Stromal cell of bone marrow (primary cell): ENCODE measurements at regions not wholly inside any gene's neighbourhood (a gene's known extent, or its start where the extent isn't known, plus 50 kb on each side); places are given as distances from the start of the nearest gene placed in this dataset.

Experiments used
- DNase-seq: peaks from one replicate; pipeline ENCODE4 v3.0.0-alpha.2; 2012; ENCODE audit warnings: low read depth

DNA sequence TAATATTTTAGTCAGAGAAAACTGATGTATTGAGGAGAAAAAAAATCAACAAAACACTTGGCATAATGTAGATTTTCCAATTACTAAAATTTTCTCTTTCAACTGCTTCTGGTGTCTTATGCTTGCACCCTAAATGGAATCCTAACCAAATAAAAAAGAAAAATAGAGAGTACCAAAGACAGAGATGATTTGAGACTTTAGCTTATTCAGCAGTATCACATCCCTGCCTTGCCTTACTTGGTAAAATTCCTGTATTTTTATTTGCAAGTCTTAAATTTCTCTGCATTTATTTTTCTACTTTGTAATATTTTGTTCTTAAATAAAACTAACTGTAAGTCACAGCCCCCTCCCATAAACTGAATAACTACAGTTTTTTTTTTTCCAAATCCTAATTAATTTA lies 950.5 kb upstream of the INTU start:
- no peak for DNase-seq

DNA sequence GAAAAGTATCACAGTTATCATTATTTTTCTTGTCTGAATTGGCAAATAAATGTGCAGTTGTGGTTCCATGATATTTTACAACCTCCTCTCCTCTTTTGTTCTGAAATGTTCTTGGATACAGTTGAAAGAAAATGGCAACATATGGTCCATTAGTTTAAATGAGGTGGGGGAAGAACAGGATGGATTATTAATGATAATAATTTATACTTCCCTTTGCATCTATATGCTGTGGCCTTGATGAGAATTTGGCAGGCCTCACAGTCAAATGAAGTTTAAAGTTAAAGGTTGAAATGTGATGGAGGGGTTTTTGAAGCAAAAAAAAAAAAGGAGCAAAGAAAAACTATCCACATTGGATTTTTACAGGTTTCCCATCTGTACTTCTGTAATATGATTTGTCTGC lies 946.3 kb upstream of the INTU start:
- DNase-seq = no peak

DNA sequence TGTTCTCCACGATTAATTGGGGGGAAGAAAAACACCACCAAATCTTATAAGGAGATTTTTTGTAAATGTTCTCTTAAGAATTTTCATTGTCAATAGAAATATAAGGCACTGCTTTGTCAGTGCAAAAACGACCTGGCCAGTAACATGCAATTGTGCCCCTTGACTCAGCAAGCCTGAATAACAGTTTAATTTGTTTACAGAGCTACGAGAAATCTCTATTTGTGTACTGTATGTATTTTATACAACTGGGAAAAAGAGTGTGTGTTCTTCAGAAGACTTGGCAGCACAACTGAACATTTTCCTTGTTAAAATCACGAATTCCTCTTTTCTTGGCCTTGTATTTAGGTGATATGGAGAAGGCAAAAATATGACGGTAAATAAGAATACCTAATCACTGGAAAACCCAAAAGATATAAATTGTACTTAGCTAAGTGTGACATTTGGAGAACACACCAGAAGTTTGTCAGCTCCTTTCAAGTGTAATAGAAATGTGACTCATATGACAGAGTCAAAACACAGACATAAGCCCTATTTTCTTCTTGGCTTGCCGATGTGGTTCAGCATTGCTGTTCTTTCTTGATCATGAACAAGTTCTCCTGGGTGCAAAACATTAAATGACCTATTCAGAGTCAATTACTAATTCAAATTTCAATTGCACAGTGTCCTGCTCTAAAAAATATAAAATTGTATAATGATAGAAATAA lies 945.0 kb upstream of the INTU start:
- DNase-seq = no peak

- DNase-seq = no peak
Observed at GRCh38 chr4:126691797-126692196, 941.0 kb upstream of the INTU start.

DNA sequence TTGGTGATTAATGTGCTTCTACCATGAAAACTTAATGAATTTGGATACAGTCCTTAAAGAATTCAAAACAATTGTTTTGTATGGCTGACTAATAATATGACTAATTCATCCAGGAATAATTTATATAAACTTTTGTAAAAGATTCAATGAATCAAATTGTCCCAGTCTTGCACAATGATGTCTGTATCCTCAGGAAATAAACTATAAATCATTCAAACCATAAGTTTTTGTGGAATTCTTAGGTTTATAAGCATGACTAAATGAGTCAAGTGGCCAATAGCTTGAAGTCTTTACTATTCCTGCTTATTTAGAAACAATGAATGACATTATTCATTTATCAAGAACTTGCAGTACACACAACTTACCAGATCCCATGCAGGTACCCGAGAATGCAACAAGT lies 935.0 kb upstream of the INTU start:
- DNase-seq = peak; percentile 49

GRCh38 chr4:126698224-126698623 lies 934.5 kb upstream of the INTU start:
- no peak for DNase-seq

DNA sequence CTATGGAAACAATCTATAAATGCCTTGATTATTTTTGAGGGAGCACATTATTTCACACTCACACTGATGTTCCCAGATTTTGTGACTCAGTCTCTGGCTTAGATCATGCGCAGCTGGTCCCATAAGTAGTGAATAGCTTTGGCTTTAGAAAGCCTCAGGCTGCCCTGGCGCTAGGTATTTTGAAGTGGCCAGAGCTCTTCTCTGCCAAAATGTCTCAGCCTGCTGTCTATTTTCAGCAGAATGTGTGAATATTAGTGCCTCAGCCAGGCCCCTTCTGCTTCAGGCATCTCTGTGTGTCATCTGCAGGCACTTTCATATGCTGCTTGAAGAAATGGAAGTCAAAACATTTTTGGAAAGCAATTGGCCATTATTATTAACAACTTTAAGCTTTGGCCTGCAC lies 931.0 kb upstream of the INTU start:
- peak; percentile 44 for DNase-seq

- DNase-seq = no peak
Observed at GRCh38 chr4:126702747-126703146, 930.0 kb upstream of the INTU start.

DNA sequence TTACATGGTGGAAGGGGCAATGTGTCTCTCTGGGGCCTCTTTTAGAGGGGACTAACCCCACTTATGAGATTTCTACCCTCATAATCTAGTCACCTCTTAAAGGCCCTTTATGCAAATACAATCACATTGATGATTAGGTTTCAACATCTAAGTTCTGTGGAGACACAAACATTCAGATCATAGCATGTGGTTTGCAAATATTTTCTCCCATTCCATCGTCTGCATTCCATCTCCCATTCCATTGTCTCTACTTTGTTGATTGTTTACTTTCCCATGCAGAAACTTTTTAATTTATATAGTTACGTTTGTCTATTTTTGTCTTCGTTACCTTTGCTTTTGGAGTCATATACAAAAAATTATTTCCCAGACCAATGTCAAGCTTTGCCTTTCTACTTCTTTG lies 927.5 kb upstream of the INTU start:
- DNase-seq = no peak

- DNase-seq = no peak
Observed at GRCh38 chr4:126708716-126709115, 924.0 kb upstream of the INTU start.

DNA sequence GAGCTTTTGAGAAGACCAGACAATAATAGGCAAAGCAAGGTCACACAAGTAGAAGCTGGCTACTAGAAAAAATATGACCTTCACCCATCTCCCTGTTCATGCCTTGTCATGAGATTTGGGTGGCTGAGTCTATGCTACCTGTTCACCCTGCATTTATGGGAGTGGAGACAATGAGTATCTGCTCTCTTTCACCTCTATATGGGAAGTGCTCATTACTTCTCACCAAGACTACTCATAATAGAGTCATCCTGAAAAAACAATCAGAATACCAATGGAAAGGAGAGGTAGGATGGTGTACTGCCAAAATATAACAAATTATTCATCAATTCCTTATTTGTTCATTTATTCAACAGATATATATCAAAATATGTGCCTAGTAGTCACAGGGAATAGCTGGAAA lies 921.8 kb upstream of the INTU start:
- DNase-seq = no peak

DNA sequence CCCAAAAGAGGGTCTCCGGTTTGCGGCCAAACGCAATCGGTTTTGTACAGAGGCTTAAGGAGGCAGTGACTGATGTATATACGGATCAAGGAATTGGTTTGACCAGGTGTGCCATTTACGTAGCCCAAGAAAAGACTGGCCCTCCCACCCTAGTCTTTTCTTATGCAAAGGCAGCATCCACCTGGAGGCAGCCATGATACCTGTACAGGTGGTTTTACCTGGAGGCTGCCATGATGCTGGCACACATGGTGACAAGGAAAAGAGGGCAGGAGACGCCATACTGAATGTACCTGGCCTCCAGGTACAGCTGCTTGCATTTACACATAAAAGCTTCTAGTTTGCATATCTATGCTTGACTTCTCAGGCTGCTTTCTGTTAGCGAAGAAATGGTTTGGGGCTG lies 917.7 kb upstream of the INTU start:
- DNase-seq = no peak

GRCh38 chr4:126715681-126716080 lies 917.1 kb upstream of the INTU start:
- DNase-seq = no peak

DNA sequence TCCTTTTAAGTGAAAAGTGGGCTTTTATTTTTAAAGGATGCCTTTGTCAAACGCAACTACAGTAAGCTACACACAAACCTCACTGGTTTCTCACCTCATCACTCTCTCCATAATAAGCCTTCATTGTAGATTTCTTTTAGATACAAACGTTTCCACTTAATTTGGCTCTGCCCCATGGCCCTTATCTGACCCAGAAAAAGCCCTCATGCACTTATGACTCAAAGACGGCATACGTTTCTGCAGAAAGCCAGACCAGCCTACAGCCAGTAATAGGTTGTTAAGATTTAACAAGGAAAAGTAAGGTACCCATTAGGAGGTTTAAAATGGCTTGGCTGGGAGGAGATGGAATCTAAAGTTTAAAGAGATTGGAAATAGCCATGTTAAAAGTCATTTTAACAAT lies 914.6 kb upstream of the INTU start:
- DNase-seq = no peak

DNA sequence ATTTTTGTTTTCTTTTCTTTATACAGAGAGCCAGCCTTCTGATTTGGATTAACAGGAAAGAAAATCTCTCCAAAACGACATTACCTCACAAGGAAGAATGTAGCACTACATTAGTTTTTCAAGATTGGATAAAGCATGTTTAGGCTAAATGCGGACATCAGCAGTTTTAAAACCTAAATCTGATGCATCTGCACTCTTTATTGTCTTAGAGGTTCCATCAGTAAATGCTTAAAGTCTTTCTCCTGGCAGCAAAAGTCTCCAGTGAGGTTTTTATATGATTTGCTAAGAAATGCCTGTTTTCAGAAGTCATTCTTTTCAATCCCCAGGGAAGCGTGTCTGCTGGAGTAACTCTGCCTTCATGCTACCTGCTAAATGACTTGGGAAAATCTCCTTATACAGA lies 912.9 kb upstream of the INTU start:
- no peak for DNase-seq

DNA sequence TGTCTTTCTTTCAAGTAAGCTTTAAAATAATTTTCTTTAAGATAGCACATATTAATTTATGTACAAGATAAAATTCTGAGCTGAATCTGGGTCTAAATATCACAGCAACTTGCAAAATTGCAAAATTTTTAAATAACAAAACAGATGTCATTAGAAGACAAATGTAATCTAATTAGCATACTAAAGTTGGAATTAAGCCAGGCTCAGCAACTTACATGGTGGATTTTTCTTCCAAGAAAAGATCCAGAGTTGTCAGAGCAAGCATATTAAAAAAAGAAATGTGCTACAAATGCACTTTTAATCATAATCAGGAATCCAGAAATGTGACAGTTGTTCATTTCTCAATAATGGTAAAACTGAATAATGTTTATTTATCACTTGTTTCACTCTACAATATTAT lies 906.9 kb upstream of the INTU start:
- DNase-seq = no peak

DNA sequence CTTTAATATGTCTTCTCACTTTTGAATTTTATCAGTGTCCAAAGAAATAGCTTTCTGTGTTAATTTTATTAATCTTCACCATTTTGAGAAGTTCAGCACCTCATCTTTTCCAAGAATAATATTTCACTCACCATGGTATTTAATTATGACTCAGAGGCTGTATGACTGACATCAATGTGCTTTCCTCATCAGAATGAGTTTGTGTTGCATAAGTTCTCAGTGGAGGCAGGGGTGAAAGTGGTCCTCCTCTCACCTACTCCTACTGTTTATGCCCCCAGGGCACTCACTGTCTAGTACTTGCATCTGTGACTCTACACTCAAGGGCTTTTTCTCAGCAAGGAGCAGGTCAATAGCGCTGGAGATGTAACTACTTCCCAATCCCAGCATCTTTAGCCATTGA lies 905.3 kb upstream of the INTU start:
- peak; percentile 63 for DNase-seq

- no peak for DNase-seq
Observed at GRCh38 chr4:126731062-126731461, 901.7 kb upstream of the INTU start.

- DNase-seq = no peak
Observed at GRCh38 chr4:126733301-126733700, 899.5 kb upstream of the INTU start.

GRCh38 chr4:126734465-126734864 lies 898.3 kb upstream of the INTU start:
- DNase-seq = no peak

GRCh38 chr4:126735294-126736132 lies 897.2 kb upstream of the INTU start:
- no peak for DNase-seq

DNA sequence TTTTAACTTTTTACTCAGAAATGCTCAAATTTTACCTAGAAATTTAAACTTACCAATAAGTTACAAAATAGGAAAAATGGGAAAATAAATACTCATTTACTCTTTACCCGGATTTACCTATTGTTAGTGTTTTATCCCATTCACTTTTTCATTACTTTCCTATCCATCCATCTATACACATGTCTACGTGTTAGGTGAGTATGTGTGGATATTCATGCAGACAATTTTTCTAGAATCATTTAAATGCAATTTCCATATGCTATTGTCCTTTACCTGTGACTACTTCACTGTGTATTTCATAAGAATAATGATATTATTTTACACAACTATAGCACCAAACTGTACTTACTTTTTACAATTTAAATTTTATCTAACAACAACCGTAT lies 896.6 kb upstream of the INTU start:
- no peak for DNase-seq

DNA sequence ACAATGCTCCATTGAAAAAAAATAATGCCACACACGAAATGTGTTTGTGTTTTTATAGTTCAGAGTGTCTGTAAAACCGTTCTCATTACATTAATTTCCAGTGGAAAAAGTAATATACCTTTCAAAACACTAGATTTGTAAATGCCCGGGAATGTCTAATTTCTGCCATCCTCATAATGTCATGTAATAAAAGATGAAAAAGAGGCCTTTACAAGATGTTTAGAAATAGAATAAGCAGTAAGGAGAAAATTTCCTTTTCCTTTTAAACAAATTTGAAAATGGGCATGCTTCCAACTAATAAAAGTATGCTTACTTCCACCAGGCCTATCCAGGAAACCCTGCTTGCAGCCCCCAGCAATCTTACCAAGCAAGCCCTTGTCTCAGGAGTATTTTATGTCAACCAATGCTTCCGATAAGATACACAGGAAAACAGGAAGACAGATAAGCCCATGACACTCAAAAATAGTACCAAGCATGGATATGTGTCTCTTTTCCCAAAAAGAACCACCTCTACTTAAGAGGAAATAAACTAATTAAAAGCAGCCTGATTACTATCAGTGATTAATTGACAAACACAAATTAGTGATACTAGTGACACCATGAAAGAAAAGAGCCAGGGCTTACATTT lies 894.7 kb upstream of the INTU start:
- DNase-seq = no peak
